ENCODE measurements at regions not wholly inside any gene's neighbourhood (a gene's known extent, or its start where the extent isn't known, plus 50 kb on each side); places are given as distances from the start of the nearest gene placed in this dataset.

GRCh38 chr2:156156580-156156979 is 175.9 kb downstream of the NR4A2 start:
- no peaks in the 10 kb centered on the region for H3K36me3 ChIP-seq (ENCODE audit: insufficient read depth, low read length)
- no peak overlapping the region for H3K27ac ChIP-seq
- no peak overlapping the region for H3K9ac ChIP-seq (ENCODE audit: insufficient read length)
- DNase-seq (ENCODE audit: low read depth, low spot score) = no peak
- no peak overlapping the region for H3K4me3 ChIP-seq
- H3K9me3 ChIP-seq (ENCODE audit: low read depth, low read length) = no peaks in the 10 kb centered on the region
- no peak for TF ChIP-seq EZH2 (IDR thresholded peaks at IDR 0.05)
- no peak for TF ChIP-seq FOXP2 (optimal IDR thresholded peaks at IDR 0.05; ENCODE audit: control extremely low read depth, extremely low read length, insufficient read depth)
- no peak for TF ChIP-seq POLR2AphosphoS5 (IDR thresholded peaks at IDR 0.05; ENCODE audit: borderline replicate concordance, low read depth, low read length)

- H3K27ac ChIP-seq = no peak overlapping the region
- H3K36me3 ChIP-seq (ENCODE audit: insufficient read depth, low read length) = no peaks in the 10 kb centered on the region
- TF ChIP-seq POLR2AphosphoS5 (IDR thresholded peaks at IDR 0.05; ENCODE audit: borderline replicate concordance, low read depth, low read length) (no peak), FOXP2 (optimal IDR thresholded peaks at IDR 0.05; ENCODE audit: control extremely low read depth, extremely low read length, insufficient read depth) (no peak), EZH2 (IDR thresholded peaks at IDR 0.05) (no peak)
- no peaks in the 10 kb centered on the region for H3K9me3 ChIP-seq (ENCODE audit: low read depth, low read length)
- no peak overlapping the region for H3K4me3 ChIP-seq
- no peak overlapping the region for H3K9ac ChIP-seq (ENCODE audit: insufficient read length)
- DNase-seq (ENCODE audit: low read depth, low spot score) = no peak
Measured at GRCh38 chr2:156155319-156155718, 177.2 kb downstream of the NR4A2 start.

GRCh38 chr2:156151351-156151750 is 181.2 kb downstream of the NR4A2 start:
- no peak for DNase-seq (ENCODE audit: low read depth, low spot score)
- H3K4me3 ChIP-seq = no peak overlapping the region
- TF ChIP-seq EZH2 (IDR thresholded peaks at IDR 0.05) (no peak), FOXP2 (optimal IDR thresholded peaks at IDR 0.05; ENCODE audit: control extremely low read depth, extremely low read length, insufficient read depth) (no peak), POLR2AphosphoS5 (IDR thresholded peaks at IDR 0.05; ENCODE audit: borderline replicate concordance, low read depth, low read length) (no peak)
- no peaks in the 10 kb centered on the region for H3K9me3 ChIP-seq (ENCODE audit: low read depth, low read length)
- no peaks in the 10 kb centered on the region for H3K36me3 ChIP-seq (ENCODE audit: insufficient read depth, low read length)
- H3K27ac ChIP-seq = no peak overlapping the region
- H3K9ac ChIP-seq (ENCODE audit: insufficient read length) = no peak overlapping the region

GRCh38 chr2:156147594-156148330 is 184.8 kb downstream of the NR4A2 start:
- Histone ChIP-seq H3K4me3 (no peak overlapping the region), H3K36me3 (ENCODE audit: insufficient read depth, low read length) (no peaks in the 10 kb centered on the region), H3K9ac (ENCODE audit: insufficient read length) (no peak overlapping the region), H3K9me3 (ENCODE audit: low read depth, low read length) (no peaks in the 10 kb centered on the region), H3K27ac (no peak overlapping the region)
- DNase-seq (ENCODE audit: low read depth, low spot score) = no peak
- TF ChIP-seq POLR2AphosphoS5 (IDR thresholded peaks at IDR 0.05; ENCODE audit: borderline replicate concordance, low read depth, low read length) (no peak), FOXP2 (optimal IDR thresholded peaks at IDR 0.05; ENCODE audit: control extremely low read depth, extremely low read length, insufficient read depth) (no peak), EZH2 (IDR thresholded peaks at IDR 0.05) (no peak)

- H3K27ac ChIP-seq = no peak overlapping the region
- H3K9me3 ChIP-seq (ENCODE audit: low read depth, low read length) = no peaks in the 10 kb centered on the region
- no peak for TF ChIP-seq FOXP2 (optimal IDR thresholded peaks at IDR 0.05; ENCODE audit: control extremely low read depth, extremely low read length, insufficient read depth)
- no peak for TF ChIP-seq EZH2 (IDR thresholded peaks at IDR 0.05)
- TF ChIP-seq POLR2AphosphoS5 (IDR thresholded peaks at IDR 0.05; ENCODE audit: borderline replicate concordance, low read depth, low read length) = no peak
- no peak overlapping the region for H3K4me3 ChIP-seq
- no peak overlapping the region for H3K9ac ChIP-seq (ENCODE audit: insufficient read length)
- no peak for DNase-seq (ENCODE audit: low read depth, low spot score)
- no peaks in the 10 kb centered on the region for H3K36me3 ChIP-seq (ENCODE audit: insufficient read depth, low read length)
Measured at GRCh38 chr2:156145976-156146375, 186.5 kb downstream of the NR4A2 start.

GRCh38 chr2:156145469-156145868 is 187.1 kb downstream of the NR4A2 start:
- no peak overlapping the region for H3K27ac ChIP-seq
- no peaks in the 10 kb centered on the region for H3K36me3 ChIP-seq (ENCODE audit: insufficient read depth, low read length)
- no peak overlapping the region for H3K4me3 ChIP-seq
- H3K9me3 ChIP-seq (ENCODE audit: low read depth, low read length) = no peaks in the 10 kb centered on the region
- no peak for DNase-seq (ENCODE audit: low read depth, low spot score)
- no peak overlapping the region for H3K9ac ChIP-seq (ENCODE audit: insufficient read length)
- TF ChIP-seq EZH2 (IDR thresholded peaks at IDR 0.05) (no peak), POLR2AphosphoS5 (IDR thresholded peaks at IDR 0.05; ENCODE audit: borderline replicate concordance, low read depth, low read length) (no peak)

GRCh38 chr2:156136566-156136965 is 196.0 kb downstream of the NR4A2 start:
- TF ChIP-seq POLR2AphosphoS5 (IDR thresholded peaks at IDR 0.05; ENCODE audit: borderline replicate concordance, low read depth, low read length) (no peak), EZH2 (IDR thresholded peaks at IDR 0.05) (no peak), FOXP2 (optimal IDR thresholded peaks at IDR 0.05; ENCODE audit: control extremely low read depth, extremely low read length, insufficient read depth) (no peak)
- Histone ChIP-seq H3K36me3 (ENCODE audit: insufficient read depth, low read length) (no peaks in the 10 kb centered on the region), H3K9ac (ENCODE audit: insufficient read length) (no peak overlapping the region), H3K4me3 (no peak overlapping the region), H3K27ac (no peak overlapping the region), H3K9me3 (ENCODE audit: low read depth, low read length) (no peaks in the 10 kb centered on the region)
- DNase-seq (ENCODE audit: low read depth, low spot score) = no peak

- DNase-seq (ENCODE audit: low read depth, low spot score) = no peak
- Histone ChIP-seq H3K36me3 (ENCODE audit: insufficient read depth, low read length) (no peaks in the 10 kb centered on the region), H3K9ac (ENCODE audit: insufficient read length) (no peak overlapping the region), H3K27ac (no peak overlapping the region), H3K4me3 (no peak overlapping the region), H3K9me3 (ENCODE audit: low read depth, low read length) (no peaks in the 10 kb centered on the region)
- TF ChIP-seq FOXP2 (optimal IDR thresholded peaks at IDR 0.05; ENCODE audit: control extremely low read depth, extremely low read length, insufficient read depth) (no peak), EZH2 (IDR thresholded peaks at IDR 0.05) (no peak), POLR2AphosphoS5 (IDR thresholded peaks at IDR 0.05; ENCODE audit: borderline replicate concordance, low read depth, low read length) (no peak)
Measured at GRCh38 chr2:156134887-156135286, 197.6 kb downstream of the NR4A2 start.

- Histone ChIP-seq H3K27ac (no peak overlapping the region), H3K9ac (ENCODE audit: insufficient read length) (no peak overlapping the region), H3K36me3 (ENCODE audit: insufficient read depth, low read length) (no peaks in the 10 kb centered on the region), H3K4me3 (no peak overlapping the region), H3K9me3 (ENCODE audit: low read depth, low read length) (no peaks in the 10 kb centered on the region)
- no peak for DNase-seq (ENCODE audit: low read depth, low spot score)
- no peak for TF ChIP-seq POLR2AphosphoS5 (IDR thresholded peaks at IDR 0.05; ENCODE audit: borderline replicate concordance, low read depth, low read length)
- no peak for TF ChIP-seq FOXP2 (optimal IDR thresholded peaks at IDR 0.05; ENCODE audit: control extremely low read depth, extremely low read length, insufficient read depth)
- TF ChIP-seq EZH2 (IDR thresholded peaks at IDR 0.05) = no peak
Measured at GRCh38 chr2:156132941-156133340, 199.6 kb downstream of the NR4A2 start.
